ENCODE measurements at regions not wholly inside any gene's neighbourhood (a gene's known extent, or its start where the extent isn't known, plus 50 kb on each side); places are given as distances from the start of the nearest gene placed in this dataset.

DNA sequence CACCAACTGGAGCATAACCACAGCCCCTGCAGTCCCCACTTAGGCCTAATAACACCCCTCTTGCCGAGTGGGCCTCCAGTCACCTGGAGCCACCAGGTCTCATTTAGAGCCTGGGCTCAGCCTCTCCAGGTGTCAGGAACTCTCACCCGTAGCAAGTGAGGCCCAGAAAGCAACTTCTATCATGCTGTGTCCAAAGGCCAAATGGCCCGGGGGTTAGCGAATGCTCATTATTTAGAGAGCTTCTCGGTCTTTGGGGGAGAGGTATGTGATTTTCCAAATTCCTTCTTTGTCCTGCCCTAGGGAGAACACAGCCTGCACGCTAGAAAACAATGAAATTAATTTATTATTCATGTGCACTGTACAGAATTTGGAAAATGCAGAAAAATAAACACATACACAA lies 109.9 kb upstream of the PTPRM start:
- Histone ChIP-seq H3K4ac (ENCODE audit: low read depth, low read length) (no peak overlapping the region), H3K56ac (ENCODE audit: insufficient read length, low read depth, low read length) (no peak overlapping the region), H4K20me1 (ENCODE audit: control insufficient read depth, insufficient read depth, insufficient read length) (no peaks in the 10 kb centered on the region), H3K79me1 (ENCODE audit: insufficient read depth, low read depth, low read length, poor library complexity, severe bottlenecking) (no peaks in the 10 kb centered on the region), H2AK5ac (ENCODE audit: insufficient read length, low read length) (no peak overlapping the region), H4K91ac (ENCODE audit: insufficient read length, low read depth, low read length) (no peak overlapping the region), H2BK5ac (ENCODE audit: insufficient read length, low read length) (no peak overlapping the region), H2BK12ac (ENCODE audit: insufficient read length, low read depth, low read length) (no peak overlapping the region), H3K4me1 (ENCODE audit: insufficient read depth, low read length) (no peaks in the 10 kb centered on the region), H2BK120ac (ENCODE audit: low read depth, low read length, poor library complexity, severe bottlenecking) (no peak overlapping the region), H3T11ph (ENCODE audit: low read length) (no peak overlapping the region), H3K27me3 (ENCODE audit: insufficient read depth, low read length) (no peaks in the 10 kb centered on the region), H3K27ac (ENCODE audit: insufficient read length, low read depth, low read length) (no peak overlapping the region), H4K5ac (ENCODE audit: insufficient read length, low read depth, low read length) (no peak overlapping the region), H3K23me2 (ENCODE audit: insufficient read length, low read depth, low read length, poor library complexity, severe bottlenecking) (no peaks in the 10 kb centered on the region), H3K9me3 (ENCODE audit: control insufficient read depth, low read depth, low read length) (no peaks in the 10 kb centered on the region), H2AFZ (ENCODE audit: low read length) (no peak overlapping the region), H2BK15ac (ENCODE audit: low read depth, low read length) (no peak overlapping the region), H4K8ac (replicated peaks; ENCODE audit: insufficient read length, low read depth, low read length) (no peak overlapping the region), H3K9ac (ENCODE audit: extremely low read depth, insufficient read length, low read length) (no peak overlapping the region), H3K23ac (ENCODE audit: insufficient read length, low read depth, low read length) (no peak overlapping the region), H3K18ac (ENCODE audit: insufficient read length, low read depth, low read length) (no peak overlapping the region), H2BK20ac (ENCODE audit: low read depth, low read length, poor library complexity, severe bottlenecking) (no peak overlapping the region), H3K4me2 (ENCODE audit: insufficient read depth, insufficient read length, low read length) (no peak overlapping the region), H3K14ac (ENCODE audit: insufficient read depth, low read length) (no peak overlapping the region), H3K79me2 (ENCODE audit: insufficient read depth, low read length) (no peaks in the 10 kb centered on the region)
- Mint-ChIP-seq H3K9me3 (no peaks in the 10 kb centered on the region), H3K27ac (no peak overlapping the region), H3K4me3 (no peak overlapping the region), H3K27me3 (ENCODE audit: low read depth) (no peaks in the 10 kb centered on the region; the same call in 1 of the 2 replicates), H3K4me1 (peaks cover 12 to 13% of the 10 kb centered on the region in 2 experiments), H3K36me3 (ENCODE audit: insufficient read depth in 1 of 3, low read depth in 3 of 3) (no peaks in the 10 kb centered on the region)
- no peak for DNase-seq
- TF ChIP-seq, protein P1, sequence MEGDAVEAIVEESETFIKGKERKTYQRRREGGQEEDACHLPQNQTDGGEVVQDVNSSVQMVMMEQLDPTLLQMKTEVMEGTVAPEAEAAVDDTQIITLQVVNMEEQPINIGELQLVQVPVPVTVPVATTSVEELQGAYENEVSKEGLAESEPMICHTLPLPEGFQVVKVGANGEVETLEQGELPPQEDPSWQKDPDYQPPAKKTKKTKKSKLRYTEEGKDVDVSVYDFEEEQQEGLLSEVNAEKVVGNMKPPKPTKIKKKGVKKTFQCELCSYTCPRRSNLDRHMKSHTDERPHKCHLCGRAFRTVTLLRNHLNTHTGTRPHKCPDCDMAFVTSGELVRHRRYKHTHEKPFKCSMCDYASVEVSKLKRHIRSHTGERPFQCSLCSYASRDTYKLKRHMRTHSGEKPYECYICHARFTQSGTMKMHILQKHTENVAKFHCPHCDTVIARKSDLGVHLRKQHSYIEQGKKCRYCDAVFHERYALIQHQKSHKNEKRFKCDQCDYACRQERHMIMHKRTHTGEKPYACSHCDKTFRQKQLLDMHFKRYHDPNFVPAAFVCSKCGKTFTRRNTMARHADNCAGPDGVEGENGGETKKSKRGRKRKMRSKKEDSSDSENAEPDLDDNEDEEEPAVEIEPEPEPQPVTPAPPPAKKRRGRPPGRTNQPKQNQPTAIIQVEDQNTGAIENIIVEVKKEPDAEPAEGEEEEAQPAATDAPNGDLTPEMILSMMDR (conservative IDR thresholded peaks at IDR 0.05) = no peak
- WGBS (ENCODE audit: extremely low coverage, insufficient read length, low lambda C conversion rate) = no CpG with 5 or more reads among the region's 6 CpGs

Data from H9 (cell line).